ENCODE measurements at regions not wholly inside any gene's neighbourhood (a gene's known extent, or its start where the extent isn't known, plus 50 kb on each side); places are given as distances from the start of the nearest gene placed in this dataset.

DNA sequence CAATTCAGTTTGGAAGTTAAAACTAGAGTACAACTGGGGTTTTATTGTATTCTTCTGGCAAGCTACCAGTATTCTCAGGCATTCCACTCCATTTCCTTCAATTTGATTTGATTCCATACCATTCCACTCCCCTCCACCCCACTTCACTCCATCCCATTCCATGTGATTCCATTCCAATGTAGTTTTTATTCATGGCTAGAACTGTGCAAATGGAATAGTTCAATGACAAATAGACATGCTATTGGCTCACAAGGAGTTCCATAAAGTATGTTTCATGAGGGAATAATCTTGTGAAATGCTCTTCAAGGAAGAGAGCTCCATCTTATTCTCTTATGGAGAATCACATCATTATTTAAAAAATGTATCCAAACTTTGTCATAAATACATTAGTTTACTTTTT, 285.0 kb upstream of the BMP2 start:
- H3K36me3 Mint-ChIP-seq (ENCODE audit: unreplicated experiment): no peaks in the 10 kb centered on the region
- DNase-seq: no peak
- H3K4me1 Mint-ChIP-seq (ENCODE audit: low read depth, unreplicated experiment): no peaks in the 10 kb centered on the region
- no peak overlapping the region for H3K27ac Mint-ChIP-seq (ENCODE audit: unreplicated experiment)
- H3K27me3 Mint-ChIP-seq (ENCODE audit: unreplicated experiment): no peaks in the 10 kb centered on the region
- TF ChIP-seq CTCF (IDR thresholded peaks at IDR 0.05; ENCODE audit: partially characterized antibody, unreplicated experiment): no peak
- H3K9me3 Mint-ChIP-seq (ENCODE audit: unreplicated experiment): peaks cover 1% of the 10 kb centered on the region
- H3K4me3 Mint-ChIP-seq (ENCODE audit: unreplicated experiment): no peak overlapping the region

- no peaks in the 10 kb centered on the region for H3K9me3 Mint-ChIP-seq (ENCODE audit: unreplicated experiment)
Observed at GRCh38 chr20:6480328-6481200, 286.9 kb upstream of the BMP2 start.

GRCh38 chr20:6473197-6473596, 294.3 kb upstream of the BMP2 start:
- Mint-ChIP-seq H3K9me3 (ENCODE audit: unreplicated experiment) (no peaks in the 10 kb centered on the region), H3K36me3 (ENCODE audit: unreplicated experiment) (no peaks in the 10 kb centered on the region), H3K27ac (ENCODE audit: unreplicated experiment) (no peak overlapping the region), H3K4me3 (ENCODE audit: unreplicated experiment) (no peak overlapping the region), H3K27me3 (ENCODE audit: unreplicated experiment) (no peaks in the 10 kb centered on the region), H3K4me1 (ENCODE audit: low read depth, unreplicated experiment) (no peaks in the 10 kb centered on the region)
- TF ChIP-seq CTCF (IDR thresholded peaks at IDR 0.05; ENCODE audit: partially characterized antibody, unreplicated experiment): no peak
- DNase-seq: no peak

More at GRCh38 chr20:6480328-6481200, 286.9 kb upstream of the BMP2 start:
- no peak for TF ChIP-seq CTCF (IDR thresholded peaks at IDR 0.05; ENCODE audit: partially characterized antibody, unreplicated experiment)
- Mint-ChIP-seq H3K4me3 (ENCODE audit: unreplicated experiment) (no peak overlapping the region), H3K27ac (ENCODE audit: unreplicated experiment) (no peak overlapping the region), H3K27me3 (ENCODE audit: unreplicated experiment) (no peaks in the 10 kb centered on the region), H3K4me1 (ENCODE audit: low read depth, unreplicated experiment) (no peaks in the 10 kb centered on the region), H3K36me3 (ENCODE audit: unreplicated experiment) (no peaks in the 10 kb centered on the region)
- no peak for DNase-seq

DNA sequence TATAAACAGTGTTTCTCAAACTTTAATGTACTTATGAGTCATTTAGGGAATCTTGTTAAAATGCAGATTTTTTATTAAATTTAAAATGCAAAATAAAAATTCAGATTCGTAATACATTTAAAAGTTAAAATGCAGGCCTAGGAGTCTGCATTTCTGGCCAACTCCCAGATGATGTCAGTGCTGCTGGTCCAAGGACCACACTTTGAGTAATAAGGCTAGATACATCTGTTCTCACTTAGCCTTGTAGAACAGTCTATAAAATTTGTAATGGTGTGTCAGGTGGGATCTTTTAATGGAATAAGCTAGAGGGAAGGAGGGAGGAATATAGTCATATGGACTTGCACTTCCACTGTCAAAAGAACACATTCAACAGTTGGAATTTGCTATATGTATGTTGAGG, 295.6 kb upstream of the BMP2 start:
- no peaks in the 10 kb centered on the region for H3K36me3 Mint-ChIP-seq (ENCODE audit: unreplicated experiment)
- H3K27me3 Mint-ChIP-seq (ENCODE audit: unreplicated experiment): no peaks in the 10 kb centered on the region
- TF ChIP-seq CTCF (IDR thresholded peaks at IDR 0.05; ENCODE audit: partially characterized antibody, unreplicated experiment): no peak
- no peak overlapping the region for H3K4me3 Mint-ChIP-seq (ENCODE audit: unreplicated experiment)
- H3K27ac Mint-ChIP-seq (ENCODE audit: unreplicated experiment): no peak overlapping the region
- H3K4me1 Mint-ChIP-seq (ENCODE audit: low read depth, unreplicated experiment): peaks cover 3% of the 10 kb centered on the region
- no peak for DNase-seq
- no peaks in the 10 kb centered on the region for H3K9me3 Mint-ChIP-seq (ENCODE audit: unreplicated experiment)

DNA sequence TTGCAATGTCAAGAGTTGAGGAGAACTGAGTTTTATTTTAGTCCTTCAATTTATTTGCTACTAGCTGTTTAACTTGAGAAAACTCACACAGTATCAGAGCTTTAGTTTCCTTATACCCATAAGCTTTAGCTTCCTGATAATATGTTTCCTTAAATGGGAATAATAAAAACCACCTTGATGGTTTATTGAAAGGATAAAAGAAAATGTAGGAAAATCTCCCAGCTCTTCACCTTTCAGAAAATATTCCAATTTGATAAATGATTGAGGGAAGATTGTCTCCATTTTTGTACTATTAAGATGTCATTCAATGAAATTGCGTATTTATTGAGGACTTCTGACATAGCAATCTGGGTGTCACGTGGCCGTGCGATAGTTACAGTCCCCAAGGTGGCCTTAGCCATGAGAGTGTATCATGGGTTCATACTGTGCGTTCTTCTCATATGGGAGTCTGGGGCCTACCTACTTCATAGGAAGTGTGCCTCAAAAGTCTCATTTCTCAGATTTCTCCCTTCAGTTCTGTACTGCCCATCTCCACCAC, 296.3 kb upstream of the BMP2 start:
- Mint-ChIP-seq H3K27me3 (ENCODE audit: unreplicated experiment) (no peaks in the 10 kb centered on the region), H3K4me3 (ENCODE audit: unreplicated experiment) (no peak overlapping the region), H3K4me1 (ENCODE audit: low read depth, unreplicated experiment) (peaks cover 3% of the 10 kb centered on the region), H3K36me3 (ENCODE audit: unreplicated experiment) (no peaks in the 10 kb centered on the region), H3K9me3 (ENCODE audit: unreplicated experiment) (no peaks in the 10 kb centered on the region), H3K27ac (ENCODE audit: unreplicated experiment) (no peak overlapping the region)
- TF ChIP-seq CTCF (IDR thresholded peaks at IDR 0.05; ENCODE audit: partially characterized antibody, unreplicated experiment): no peak
- DNase-seq: no peak

All from glutamatergic neuron (in vitro differentiated cells).